Caco-2 (cell line): ENCODE measurements at regions not wholly inside any gene's neighbourhood (a gene's known extent, or its start where the extent isn't known, plus 50 kb on each side); places are given as distances from the start of the nearest gene placed in this dataset.
"Not testable (repeated sequence)": the region's sequence is repeated elsewhere in the genome, so short reads cannot be mapped to it uniquely, and the experiment has no call there.

Source experiments
- BruUV-seq: library from RNA; stranded (reverse); fragments of 400-500 nt; replicated peaks from 2 replicates; lab custom pipeline; 2021; lab: Mats Ljungman, UMichigan
- CTCF ChIA-PET: fragments of 300-600 bp; sonication (Branson Sonifier 250); formaldehyde crosslinking; loops from one replicate; lab custom pipeline; 2022; ENCODE audit warnings: antibody characterized with exemption; lab: Charles Lee
- POLR2A ChIA-PET: fragments of 300-600 bp; sonication (Branson Sonifier 250); formaldehyde crosslinking; loops from one replicate; lab custom pipeline; 2022; ENCODE audit warnings: antibody characterized with exemption; lab: Charles Lee
- DNase-seq, 2 experiments: peaks; one replicate each; pipeline versions ENCODE4 v3.0.0 to v3.0.0-alpha.2; 2020 to 2022
- H3K27me3 ChIP-seq: replicated peaks from 2 replicates; pipeline ENCODE4 v1.6.0; 2011; ENCODE audit warnings: low read length; ENCODE audit not compliant: control insufficient read depth, insufficient read depth
- H3K36me3 ChIP-seq: 2 replicates; pipeline ENCODE4 v1.5.1; 2011; ENCODE audit warnings: low read length; ENCODE audit not compliant: control insufficient read depth, insufficient read depth
- H3K4me1 ChIP-seq: fragments of 250-450 bp; sonication (Bioruptor Pico); 2 replicates; pipeline ENCODE4 v1.5.1; 2020; ENCODE audit warnings: mild to moderate bottlenecking
- H3K4me3 ChIP-seq: 2 replicates; pipeline ENCODE4 v1.5.1; 2011; ENCODE audit warnings: low read depth, mild to moderate bottlenecking, control low read depth, low read length
- H3K9me3 ChIP-seq: fragments of 250-450 bp; sonication (Bioruptor Pico); 2 replicates; pipeline ENCODE4 v1.5.1; 2020; ENCODE audit warnings: mild to moderate bottlenecking, moderate library complexity
- H3K27ac Mint-ChIP-seq: one replicate; pipeline ENCODE4 v1.8.0; 2022; ENCODE audit warnings: mixed read lengths; ENCODE audit not compliant: unreplicated experiment
- H3K27me3 Mint-ChIP-seq: one replicate; pipeline ENCODE4 v1.8.0; 2022; ENCODE audit warnings: mixed read lengths; ENCODE audit not compliant: insufficient read depth, unreplicated experiment
- H3K36me3 Mint-ChIP-seq: one replicate; pipeline ENCODE4 v1.8.0; 2022; ENCODE audit warnings: mild to moderate bottlenecking, mixed read lengths; ENCODE audit not compliant: insufficient read depth, unreplicated experiment
- H3K4me1 Mint-ChIP-seq: one replicate; pipeline ENCODE4 v1.8.0; 2022; ENCODE audit warnings: low read depth, mixed read lengths; ENCODE audit not compliant: unreplicated experiment
- H3K4me3 Mint-ChIP-seq: one replicate; pipeline ENCODE4 v1.8.0; 2022; ENCODE audit warnings: mild to moderate bottlenecking, moderate library complexity, mixed read lengths; ENCODE audit not compliant: unreplicated experiment
- H3K9me3 Mint-ChIP-seq: one replicate; pipeline ENCODE4 v1.8.0; 2022; ENCODE audit warnings: mixed read lengths; ENCODE audit not compliant: unreplicated experiment
- CTCF ChIP-seq, 2 experiments: fragments of 200-600 bp in 1 of 2; IDR thresholded peaks; 1 replicate in 1 of 2; 2 replicates in 1 of 2; pipeline versions ENCODE4 v1.5.1 to v1.8.0; 2011 to 2022; ENCODE audit warnings: antibody characterized with exemption in 1 of 2, control low read depth in 1 of 2, inconsistent platforms in 1 of 2, low read depth in 1 of 2, low read length in 1 of 2, mild to moderate bottlenecking in 1 of 2, moderate library complexity in 1 of 2; ENCODE audit not compliant: insufficient read depth in 1 of 2, severe bottlenecking in 1 of 2, unreplicated experiment in 1 of 2
- intact Hi-C: fragments of 100-400 bp; cut with micrococcal nuclease; formaldehyde crosslinking; loops from one replicate; pipeline ENCODE4 v1.10.0; 2022; ENCODE audit not compliant: unreplicated experiment

GRCh38 chr12:67048371-67048770 lies 220.8 kb upstream of the CAND1 start:
- BruUV-seq: no TSS peak
- H3K9me3 Mint-ChIP-seq: no peaks in the 10 kb centered on the region
- no peak overlapping the region for H3K27ac Mint-ChIP-seq
- ChIA-PET POLR2A (no interaction called here), CTCF (no interaction called here)
- H3K4me3 Mint-ChIP-seq: no peak overlapping the region
- H3K27me3 Mint-ChIP-seq: peaks cover 16% of the 10 kb centered on the region
- no peak overlapping the region for H3K4me3 ChIP-seq
- TF ChIP-seq CTCF (IDR thresholded peaks at IDR 0.05; ENCODE audit: insufficient read depth in 1 of 2, low read depth in 1 of 2, low read length in 1 of 2, severe bottlenecking in 1 of 2, unreplicated experiment in 1 of 2): no peak
- no peaks in the 10 kb centered on the region for H3K9me3 ChIP-seq
- no peaks in the 10 kb centered on the region for H3K36me3 Mint-ChIP-seq
- H3K36me3 ChIP-seq: no peaks in the 10 kb centered on the region
- H3K27me3 ChIP-seq: no peaks in the 10 kb centered on the region
- H3K4me1 Mint-ChIP-seq: no peaks in the 10 kb centered on the region
- no peaks in the 10 kb centered on the region for H3K4me1 ChIP-seq
- intact Hi-C loops: no loop called here
- DNase-seq: no peak

GRCh38 chr12:67049199-67049598 lies 220.0 kb upstream of the CAND1 start:
- H3K4me3 Mint-ChIP-seq, H3K36me3 Mint-ChIP-seq, H3K4me1 ChIP-seq, CTCF ChIA-PET, intact Hi-C loops, H3K4me1 Mint-ChIP-seq, H3K4me3 ChIP-seq, H3K9me3 Mint-ChIP-seq, H3K27ac Mint-ChIP-seq, BruUV-seq, H3K9me3 ChIP-seq, DNase-seq, POLR2A ChIA-PET, H3K27me3 ChIP-seq, H3K36me3 ChIP-seq: not testable (repeated sequence)
- peaks cover 16% of the 10 kb centered on the region for H3K27me3 Mint-ChIP-seq

GRCh38 chr12:67052981-67053380 lies 216.2 kb upstream of the CAND1 start:
- BruUV-seq: no TSS peak
- POLR2A ChIA-PET: no interaction called here

More at GRCh38 chr12:67052981-67053380, 216.2 kb upstream of the CAND1 start:
- H3K36me3 ChIP-seq: no peaks in the 10 kb centered on the region
- H3K9me3 Mint-ChIP-seq: no peaks in the 10 kb centered on the region
- H3K4me1 Mint-ChIP-seq: no peaks in the 10 kb centered on the region
- intact Hi-C loops: no loop called here
- DNase-seq: no peak
- no peaks in the 10 kb centered on the region for H3K4me1 ChIP-seq
- H3K9me3 ChIP-seq: no peaks in the 10 kb centered on the region
- CTCF ChIA-PET: no interaction called here
- H3K4me3 Mint-ChIP-seq: no peak overlapping the region
- no peak overlapping the region for H3K4me3 ChIP-seq
- TF ChIP-seq CTCF (IDR thresholded peaks at IDR 0.05; ENCODE audit: insufficient read depth in 1 of 2, low read depth in 1 of 2, low read length in 1 of 2, severe bottlenecking in 1 of 2, unreplicated experiment in 1 of 2): no peak
- H3K27me3 ChIP-seq: no peaks in the 10 kb centered on the region
- no peak overlapping the region for H3K27ac Mint-ChIP-seq
- no peaks in the 10 kb centered on the region for H3K36me3 Mint-ChIP-seq
- H3K27me3 Mint-ChIP-seq: peaks cover 22% of the 10 kb centered on the region
